ENCODE measurements at regions not wholly inside any gene's neighbourhood (a gene's known extent, or its start where the extent isn't known, plus 50 kb on each side); places are given as distances from the start of the nearest gene placed in this dataset.

DNA sequence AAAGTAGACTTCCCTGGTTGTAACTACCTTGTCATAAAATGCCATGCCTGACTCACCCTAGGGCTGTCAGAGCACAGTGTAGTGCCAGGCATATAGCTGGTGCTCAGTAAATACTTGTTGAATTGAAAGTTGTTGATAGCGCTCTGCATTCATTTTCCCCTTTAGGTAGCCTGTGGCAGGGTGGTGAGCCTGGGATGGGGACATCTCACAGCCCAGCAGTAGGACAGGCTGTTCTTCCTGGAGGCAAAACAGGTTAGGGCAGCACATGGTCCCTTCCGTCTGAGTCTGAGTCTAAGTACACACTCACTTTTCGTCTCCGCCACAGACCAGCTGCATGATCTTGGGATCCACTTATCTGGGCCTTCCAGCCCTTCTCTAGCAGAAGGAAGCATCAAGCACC lies 401.9 kb downstream of the ZSWIM6 start:
- TF ChIP-seq, protein P1, sequence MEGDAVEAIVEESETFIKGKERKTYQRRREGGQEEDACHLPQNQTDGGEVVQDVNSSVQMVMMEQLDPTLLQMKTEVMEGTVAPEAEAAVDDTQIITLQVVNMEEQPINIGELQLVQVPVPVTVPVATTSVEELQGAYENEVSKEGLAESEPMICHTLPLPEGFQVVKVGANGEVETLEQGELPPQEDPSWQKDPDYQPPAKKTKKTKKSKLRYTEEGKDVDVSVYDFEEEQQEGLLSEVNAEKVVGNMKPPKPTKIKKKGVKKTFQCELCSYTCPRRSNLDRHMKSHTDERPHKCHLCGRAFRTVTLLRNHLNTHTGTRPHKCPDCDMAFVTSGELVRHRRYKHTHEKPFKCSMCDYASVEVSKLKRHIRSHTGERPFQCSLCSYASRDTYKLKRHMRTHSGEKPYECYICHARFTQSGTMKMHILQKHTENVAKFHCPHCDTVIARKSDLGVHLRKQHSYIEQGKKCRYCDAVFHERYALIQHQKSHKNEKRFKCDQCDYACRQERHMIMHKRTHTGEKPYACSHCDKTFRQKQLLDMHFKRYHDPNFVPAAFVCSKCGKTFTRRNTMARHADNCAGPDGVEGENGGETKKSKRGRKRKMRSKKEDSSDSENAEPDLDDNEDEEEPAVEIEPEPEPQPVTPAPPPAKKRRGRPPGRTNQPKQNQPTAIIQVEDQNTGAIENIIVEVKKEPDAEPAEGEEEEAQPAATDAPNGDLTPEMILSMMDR (IDR thresholded peaks at IDR 0.05): no peak
- TF ChIP-seq RAD21 (IDR thresholded peaks at IDR 0.05; ENCODE audit: low read length) (no peak), ELF1 (IDR thresholded peaks at IDR 0.05) (no peak), RFX5 (IDR thresholded peaks at IDR 0.05; ENCODE audit: low read length) (no peak), POLR2AphosphoS5 (IDR thresholded peaks at IDR 0.05; ENCODE audit: low read depth, low read length) (no peak), EZH2phosphoT487 (IDR thresholded peaks at IDR 0.05; ENCODE audit: borderline replicate concordance, low read depth) (no peak), EP300 (IDR thresholded peaks at IDR 0.05; ENCODE audit: borderline replicate concordance in 1 of 2, low read depth in 1 of 2, low read length in 1 of 2) (no peak), TCF12 (IDR thresholded peaks at IDR 0.05) (no peak), JUND (IDR thresholded peaks at IDR 0.05) (no peak), SMC3 (IDR thresholded peaks at IDR 0.05; ENCODE audit: low read depth, low read length) (no peak)
- TF ChIP-seq, protein P2, sequence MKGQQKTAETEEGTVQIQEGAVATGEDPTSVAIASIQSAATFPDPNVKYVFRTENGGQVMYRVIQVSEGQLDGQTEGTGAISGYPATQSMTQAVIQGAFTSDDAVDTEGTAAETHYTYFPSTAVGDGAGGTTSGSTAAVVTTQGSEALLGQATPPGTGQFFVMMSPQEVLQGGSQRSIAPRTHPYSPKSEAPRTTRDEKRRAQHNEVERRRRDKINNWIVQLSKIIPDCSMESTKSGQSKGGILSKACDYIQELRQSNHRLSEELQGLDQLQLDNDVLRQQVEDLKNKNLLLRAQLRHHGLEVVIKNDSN (IDR thresholded peaks at IDR 0.05; ENCODE audit: borderline replicate concordance, low read depth): no peak
- TF ChIP-seq, protein P3, sequence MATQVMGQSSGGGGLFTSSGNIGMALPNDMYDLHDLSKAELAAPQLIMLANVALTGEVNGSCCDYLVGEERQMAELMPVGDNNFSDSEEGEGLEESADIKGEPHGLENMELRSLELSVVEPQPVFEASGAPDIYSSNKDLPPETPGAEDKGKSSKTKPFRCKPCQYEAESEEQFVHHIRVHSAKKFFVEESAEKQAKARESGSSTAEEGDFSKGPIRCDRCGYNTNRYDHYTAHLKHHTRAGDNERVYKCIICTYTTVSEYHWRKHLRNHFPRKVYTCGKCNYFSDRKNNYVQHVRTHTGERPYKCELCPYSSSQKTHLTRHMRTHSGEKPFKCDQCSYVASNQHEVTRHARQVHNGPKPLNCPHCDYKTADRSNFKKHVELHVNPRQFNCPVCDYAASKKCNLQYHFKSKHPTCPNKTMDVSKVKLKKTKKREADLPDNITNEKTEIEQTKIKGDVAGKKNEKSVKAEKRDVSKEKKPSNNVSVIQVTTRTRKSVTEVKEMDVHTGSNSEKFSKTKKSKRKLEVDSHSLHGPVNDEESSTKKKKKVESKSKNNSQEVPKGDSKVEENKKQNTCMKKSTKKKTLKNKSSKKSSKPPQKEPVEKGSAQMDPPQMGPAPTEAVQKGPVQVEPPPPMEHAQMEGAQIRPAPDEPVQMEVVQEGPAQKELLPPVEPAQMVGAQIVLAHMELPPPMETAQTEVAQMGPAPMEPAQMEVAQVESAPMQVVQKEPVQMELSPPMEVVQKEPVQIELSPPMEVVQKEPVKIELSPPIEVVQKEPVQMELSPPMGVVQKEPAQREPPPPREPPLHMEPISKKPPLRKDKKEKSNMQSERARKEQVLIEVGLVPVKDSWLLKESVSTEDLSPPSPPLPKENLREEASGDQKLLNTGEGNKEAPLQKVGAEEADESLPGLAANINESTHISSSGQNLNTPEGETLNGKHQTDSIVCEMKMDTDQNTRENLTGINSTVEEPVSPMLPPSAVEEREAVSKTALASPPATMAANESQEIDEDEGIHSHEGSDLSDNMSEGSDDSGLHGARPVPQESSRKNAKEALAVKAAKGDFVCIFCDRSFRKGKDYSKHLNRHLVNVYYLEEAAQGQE (IDR thresholded peaks at IDR 0.05; ENCODE audit: low read depth, low read length): no peak
- TF ChIP-seq, protein P4, sequence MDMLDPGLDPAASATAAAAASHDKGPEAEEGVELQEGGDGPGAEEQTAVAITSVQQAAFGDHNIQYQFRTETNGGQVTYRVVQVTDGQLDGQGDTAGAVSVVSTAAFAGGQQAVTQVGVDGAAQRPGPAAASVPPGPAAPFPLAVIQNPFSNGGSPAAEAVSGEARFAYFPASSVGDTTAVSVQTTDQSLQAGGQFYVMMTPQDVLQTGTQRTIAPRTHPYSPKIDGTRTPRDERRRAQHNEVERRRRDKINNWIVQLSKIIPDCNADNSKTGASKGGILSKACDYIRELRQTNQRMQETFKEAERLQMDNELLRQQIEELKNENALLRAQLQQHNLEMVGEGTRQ (IDR thresholded peaks at IDR 0.05; ENCODE audit: borderline replicate concordance, low read depth, low read length): no peak
